ENCODE measurements at regions not wholly inside any gene's neighbourhood (a gene's known extent, or its start where the extent isn't known, plus 50 kb on each side); places are given as distances from the start of the nearest gene placed in this dataset.

DNA sequence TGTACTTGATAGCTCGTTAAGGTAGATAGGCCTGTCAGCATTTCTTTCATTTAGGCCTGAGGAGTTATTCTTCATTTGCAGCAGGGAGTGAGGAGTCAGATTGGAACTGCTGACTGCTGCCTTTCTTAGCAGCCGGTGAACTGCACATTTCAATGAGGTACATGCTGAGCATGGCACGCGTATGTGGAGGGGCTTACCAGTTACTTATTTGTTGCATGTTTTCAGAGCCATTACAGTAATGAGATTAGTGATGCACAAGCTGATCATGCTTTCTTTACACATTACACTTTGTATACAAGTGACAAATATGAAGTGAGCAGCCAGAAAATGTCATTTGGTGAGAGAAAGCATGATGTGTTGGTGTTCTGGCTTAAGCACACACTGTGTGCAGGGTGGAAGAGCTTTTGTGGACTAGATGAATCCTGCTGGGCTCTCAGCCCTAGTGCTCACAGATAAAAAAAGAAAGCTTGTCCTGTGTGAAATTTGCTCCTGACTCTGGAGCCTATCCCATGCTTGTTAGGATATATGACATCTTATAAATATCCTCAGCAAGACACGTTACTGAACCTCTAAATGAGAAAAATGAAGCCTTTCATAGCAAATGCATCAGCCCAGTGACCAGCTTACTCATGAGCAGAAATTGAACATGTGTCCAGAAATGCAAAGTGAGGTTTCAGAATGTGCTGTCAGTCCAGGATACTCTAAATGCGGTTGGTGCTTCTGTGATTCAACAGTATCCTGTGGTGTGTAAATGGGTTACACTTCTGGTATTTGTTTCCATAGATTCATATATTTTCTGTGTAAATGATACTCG, 574.7 kb upstream of the ADGRL2 start:
- TF ChIP-seq YY1 (IDR thresholded peaks at IDR 0.05) (no peak), GABPA (IDR thresholded peaks at IDR 0.05 in 1 of 2, conservative IDR thresholded peaks at IDR 0.05 in 1 of 2) (no peak), JUND (IDR thresholded peaks at IDR 0.05) (no peak), RAD21 (IDR thresholded peaks at IDR 0.05) (no peak), SP1 (IDR thresholded peaks at IDR 0.05) (no peak), TAF1 (conservative IDR thresholded peaks at IDR 0.05) (no peak)
- TF ChIP-seq, protein P1, sequence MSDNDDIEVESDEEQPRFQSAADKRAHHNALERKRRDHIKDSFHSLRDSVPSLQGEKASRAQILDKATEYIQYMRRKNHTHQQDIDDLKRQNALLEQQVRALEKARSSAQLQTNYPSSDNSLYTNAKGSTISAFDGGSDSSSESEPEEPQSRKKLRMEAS (IDR thresholded peaks at IDR 0.05), result no peak
- TF ChIP-seq, protein P2, sequence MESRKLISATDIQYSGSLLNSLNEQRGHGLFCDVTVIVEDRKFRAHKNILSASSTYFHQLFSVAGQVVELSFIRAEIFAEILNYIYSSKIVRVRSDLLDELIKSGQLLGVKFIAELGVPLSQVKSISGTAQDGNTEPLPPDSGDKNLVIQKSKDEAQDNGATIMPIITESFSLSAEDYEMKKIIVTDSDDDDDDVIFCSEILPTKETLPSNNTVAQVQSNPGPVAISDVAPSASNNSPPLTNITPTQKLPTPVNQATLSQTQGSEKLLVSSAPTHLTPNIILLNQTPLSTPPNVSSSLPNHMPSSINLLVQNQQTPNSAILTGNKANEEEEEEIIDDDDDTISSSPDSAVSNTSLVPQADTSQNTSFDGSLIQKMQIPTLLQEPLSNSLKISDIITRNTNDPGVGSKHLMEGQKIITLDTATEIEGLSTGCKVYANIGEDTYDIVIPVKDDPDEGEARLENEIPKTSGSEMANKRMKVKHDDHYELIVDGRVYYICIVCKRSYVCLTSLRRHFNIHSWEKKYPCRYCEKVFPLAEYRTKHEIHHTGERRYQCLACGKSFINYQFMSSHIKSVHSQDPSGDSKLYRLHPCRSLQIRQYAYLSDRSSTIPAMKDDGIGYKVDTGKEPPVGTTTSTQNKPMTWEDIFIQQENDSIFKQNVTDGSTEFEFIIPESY (IDR thresholded peaks at IDR 0.05), result no peak
- TF ChIP-seq, protein P3, sequence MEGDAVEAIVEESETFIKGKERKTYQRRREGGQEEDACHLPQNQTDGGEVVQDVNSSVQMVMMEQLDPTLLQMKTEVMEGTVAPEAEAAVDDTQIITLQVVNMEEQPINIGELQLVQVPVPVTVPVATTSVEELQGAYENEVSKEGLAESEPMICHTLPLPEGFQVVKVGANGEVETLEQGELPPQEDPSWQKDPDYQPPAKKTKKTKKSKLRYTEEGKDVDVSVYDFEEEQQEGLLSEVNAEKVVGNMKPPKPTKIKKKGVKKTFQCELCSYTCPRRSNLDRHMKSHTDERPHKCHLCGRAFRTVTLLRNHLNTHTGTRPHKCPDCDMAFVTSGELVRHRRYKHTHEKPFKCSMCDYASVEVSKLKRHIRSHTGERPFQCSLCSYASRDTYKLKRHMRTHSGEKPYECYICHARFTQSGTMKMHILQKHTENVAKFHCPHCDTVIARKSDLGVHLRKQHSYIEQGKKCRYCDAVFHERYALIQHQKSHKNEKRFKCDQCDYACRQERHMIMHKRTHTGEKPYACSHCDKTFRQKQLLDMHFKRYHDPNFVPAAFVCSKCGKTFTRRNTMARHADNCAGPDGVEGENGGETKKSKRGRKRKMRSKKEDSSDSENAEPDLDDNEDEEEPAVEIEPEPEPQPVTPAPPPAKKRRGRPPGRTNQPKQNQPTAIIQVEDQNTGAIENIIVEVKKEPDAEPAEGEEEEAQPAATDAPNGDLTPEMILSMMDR (IDR thresholded peaks at IDR 0.05; ENCODE audit: low read depth, low read length, missing input control), result no peak
- TF ChIP-seq, protein P4, sequence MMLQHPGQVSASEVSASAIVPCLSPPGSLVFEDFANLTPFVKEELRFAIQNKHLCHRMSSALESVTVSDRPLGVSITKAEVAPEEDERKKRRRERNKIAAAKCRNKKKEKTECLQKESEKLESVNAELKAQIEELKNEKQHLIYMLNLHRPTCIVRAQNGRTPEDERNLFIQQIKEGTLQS (IDR thresholded peaks at IDR 0.05), result no peak

All from liver (tissue), 3 donors.